Upper lobe of left lung (tissue), 6 donors: ENCODE measurements at regions not wholly inside any gene's neighbourhood (a gene's known extent, or its start where the extent isn't known, plus 50 kb on each side); places are given as distances from the start of the nearest gene placed in this dataset.
"Not testable (repeated sequence)": the region's sequence is repeated elsewhere in the genome, so short reads cannot be mapped to it uniquely, and the experiment has no call there.

Source experiments
- ATAC-seq, 2 donors: fragments of 200-7000 bp; cut with Tn5 transposase; one replicate each; pipeline ENCODE4 v1.9.1; 2022; ENCODE audit warnings: mild to moderate bottlenecking in 2 of 2, moderate library complexity in 2 of 2; ENCODE audit not compliant: low FRiP score in 2 of 2
- DNase-seq, 2 donors: peaks; one replicate each; pipeline ENCODE4 v3.0.0-alpha.2; 2019 to 2020
- H3K27ac ChIP-seq, 4 donors: fragments of 200-600 bp; sonication (generic); one replicate each; pipeline ENCODE4 v1.5.1; 2016 to 2019
- H3K27me3 ChIP-seq, 4 donors: fragments of 200-600 bp; sonication (generic); one replicate each; pipeline ENCODE4 v1.5.1; 2017 to 2019
- H3K36me3 ChIP-seq, 4 donors: fragments of 200-600 bp; sonication (generic); one replicate each; pipeline ENCODE4 v1.5.1; 2016 to 2019
- H3K4me1 ChIP-seq, 4 donors: fragments of 200-600 bp; sonication (generic); one replicate each; pipeline ENCODE4 v1.5.1; 2018 to 2019
- H3K4me3 ChIP-seq, 4 donors: fragments of 200-600 bp; sonication (generic); one replicate each; pipeline ENCODE4 v1.5.1; 2017 to 2019; ENCODE audit warnings: mild to moderate bottlenecking in 2 of 4, moderate library complexity in 1 of 4
- H3K9me3 ChIP-seq, 4 donors: fragments of 200-600 bp; sonication (generic); one replicate each; pipeline ENCODE4 v1.5.1; 2018 to 2019
- EP300 ChIP-seq, 4 donors: sonication (generic); formaldehyde crosslinking; IDR thresholded peaks; one replicate each; pipeline ENCODE4 v1.5.1; 2017; ENCODE audit warnings: antibody characterized with exemption in 4 of 4, control low read depth in 2 of 4
- POLR2A ChIP-seq, 4 donors: fragments of 450-650 bp; IDR thresholded peaks; one replicate each; pipeline ENCODE4 v1.5.1; 2016 to 2017; ENCODE audit warnings: antibody characterized with exemption in 4 of 4, mild to moderate bottlenecking in 2 of 4
- POLR2AphosphoS5 ChIP-seq, 2 donors: sonication (generic); formaldehyde crosslinking; IDR thresholded peaks; one replicate each; pipeline ENCODE4 v1.5.1; 2017; ENCODE audit warnings: antibody characterized with exemption in 2 of 2
- WGBS, 2 donors: methylation state at CpG; one replicate each; pipeline ENCODE4 v1.1.5; 2017 to 2018; 5-methylcytosine and 5-hydroxymethylcytosine counted together
- TF ChIP-seq, protein P1 (sequence below), 6 experiments: fragments of 450-650 bp in 4 of 6; fragments of 200-600 bp in 2 of 6; sonication (generic) in 2 of 6; IDR thresholded peaks; one replicate each; pipeline ENCODE4 v1.5.1; 2016 to 2019; ENCODE audit warnings: antibody characterized with exemption in 6 of 6
- donor health status: DM: no; HTN: no; CAD: no; lungs with moderate emphysema.
- donor health status: DM: no; HTN: yes; CAD: no; lungs with severe emphysema.

DNA sequence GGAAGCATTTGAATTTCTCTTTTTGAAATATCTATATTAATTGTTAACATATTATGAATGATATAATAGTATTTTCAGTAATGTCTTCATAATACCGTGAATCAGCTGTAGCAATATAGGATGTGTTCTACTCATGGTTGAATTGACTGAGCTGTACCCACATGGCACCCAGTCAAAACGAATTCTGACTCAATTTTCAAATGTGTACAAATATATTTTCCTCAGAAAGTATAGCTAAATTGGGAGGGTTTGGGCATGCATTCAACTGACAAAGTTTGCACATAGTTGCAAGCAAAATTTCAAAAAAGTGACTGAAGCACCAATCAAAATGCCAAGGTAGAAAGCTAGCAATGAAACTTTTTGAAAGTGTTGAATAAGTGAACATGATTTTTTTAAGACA, 188.9 kb downstream of the NAF1 start:
- WGBS, 2 donors: 62 to 63% methylated on average over 2 of the region's 2 CpGs
- Histone ChIP-seq H3K27ac (no peak overlapping the region), H3K27me3 (no peaks in the 10 kb centered on the region), H3K4me1 (no peaks in the 10 kb centered on the region), H3K4me3 (no peak overlapping the region), H3K9me3 (no peaks in the 10 kb centered on the region), H3K36me3 (no peaks in the 10 kb centered on the region)
- DNase-seq (no peak), ATAC-seq (no peak)
- TF ChIP-seq, protein P1, sequence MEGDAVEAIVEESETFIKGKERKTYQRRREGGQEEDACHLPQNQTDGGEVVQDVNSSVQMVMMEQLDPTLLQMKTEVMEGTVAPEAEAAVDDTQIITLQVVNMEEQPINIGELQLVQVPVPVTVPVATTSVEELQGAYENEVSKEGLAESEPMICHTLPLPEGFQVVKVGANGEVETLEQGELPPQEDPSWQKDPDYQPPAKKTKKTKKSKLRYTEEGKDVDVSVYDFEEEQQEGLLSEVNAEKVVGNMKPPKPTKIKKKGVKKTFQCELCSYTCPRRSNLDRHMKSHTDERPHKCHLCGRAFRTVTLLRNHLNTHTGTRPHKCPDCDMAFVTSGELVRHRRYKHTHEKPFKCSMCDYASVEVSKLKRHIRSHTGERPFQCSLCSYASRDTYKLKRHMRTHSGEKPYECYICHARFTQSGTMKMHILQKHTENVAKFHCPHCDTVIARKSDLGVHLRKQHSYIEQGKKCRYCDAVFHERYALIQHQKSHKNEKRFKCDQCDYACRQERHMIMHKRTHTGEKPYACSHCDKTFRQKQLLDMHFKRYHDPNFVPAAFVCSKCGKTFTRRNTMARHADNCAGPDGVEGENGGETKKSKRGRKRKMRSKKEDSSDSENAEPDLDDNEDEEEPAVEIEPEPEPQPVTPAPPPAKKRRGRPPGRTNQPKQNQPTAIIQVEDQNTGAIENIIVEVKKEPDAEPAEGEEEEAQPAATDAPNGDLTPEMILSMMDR (IDR thresholded peaks at IDR 0.05): no peak
- TF ChIP-seq POLR2AphosphoS5 (IDR thresholded peaks at IDR 0.05) (no peak), POLR2A (IDR thresholded peaks at IDR 0.05) (no peak), EP300 (IDR thresholded peaks at IDR 0.05) (no peak)

DNA sequence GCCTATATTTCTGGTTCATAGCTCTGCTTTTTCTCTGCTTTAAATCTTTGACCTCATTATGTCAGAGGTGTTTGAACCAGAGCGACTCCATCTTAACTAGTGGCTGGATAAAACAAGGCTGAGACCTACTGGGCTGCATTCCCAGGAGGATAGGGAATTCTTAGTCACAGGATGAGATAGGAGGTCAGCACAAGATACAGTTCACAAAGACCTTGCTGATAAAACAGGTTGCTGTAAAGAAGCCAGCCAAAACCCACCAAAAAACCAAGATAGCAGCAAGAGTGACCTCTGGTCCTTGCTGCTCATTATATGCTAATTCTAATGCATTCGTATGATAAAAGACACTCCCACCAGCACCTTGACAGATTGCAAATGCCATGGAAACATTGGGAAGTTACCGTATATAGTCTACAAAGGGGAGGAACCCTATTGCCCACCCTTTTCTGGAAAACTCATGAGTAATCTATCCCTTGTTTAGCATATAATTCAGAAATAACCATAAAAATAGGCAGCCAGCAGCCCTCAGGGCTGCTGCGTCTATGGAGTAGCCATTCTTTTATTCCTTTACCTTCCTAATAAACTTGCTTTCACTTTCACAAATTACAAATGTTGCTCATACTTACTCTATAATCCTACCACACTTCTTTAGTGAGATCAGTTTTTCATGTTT, 193.9 kb downstream of the NAF1 start:
- no peak for DNase-seq
- TF ChIP-seq POLR2A (IDR thresholded peaks at IDR 0.05): no peak
- TF ChIP-seq, protein P1 (IDR thresholded peaks at IDR 0.05): no peak
- TF ChIP-seq POLR2AphosphoS5 (IDR thresholded peaks at IDR 0.05): no peak
- no peak for TF ChIP-seq EP300 (IDR thresholded peaks at IDR 0.05)
- H3K4me3 ChIP-seq: no peak overlapping the region
- ATAC-seq: no peak
- H3K9me3 ChIP-seq: no peaks in the 10 kb centered on the region
- 81 to 87% methylated on average over 4 of the region's 4 CpGs for WGBS, 2 donors
- no peak overlapping the region for H3K27ac ChIP-seq
- no peaks in the 10 kb centered on the region for H3K4me1 ChIP-seq
- H3K27me3 ChIP-seq: no peaks in the 10 kb centered on the region
- H3K36me3 ChIP-seq: no peaks in the 10 kb centered on the region

- Histone ChIP-seq H3K36me3 (no peaks in the 10 kb centered on the region), H3K27me3 (no peaks in the 10 kb centered on the region), H3K27ac (no peak overlapping the region), H3K4me1 (no peaks in the 10 kb centered on the region), H3K9me3 (no peaks in the 10 kb centered on the region), H3K4me3 (no peak overlapping the region)
- WGBS, 2 donors: 78% methylated on average over 8 of the region's 8 CpGs; no CpG with 5 or more reads in 1 of the 2 donors
- no peak for TF ChIP-seq POLR2A (IDR thresholded peaks at IDR 0.05)
- no peak for TF ChIP-seq EP300 (IDR thresholded peaks at IDR 0.05)
- no peak for TF ChIP-seq POLR2AphosphoS5 (IDR thresholded peaks at IDR 0.05)
- TF ChIP-seq, protein P1 (IDR thresholded peaks at IDR 0.05): no peak
- no peak for DNase-seq
- ATAC-seq: no peak
These were observed 197.5 kb downstream of the NAF1 start for GRCh38 chr4:162969194-162969593.

DNA sequence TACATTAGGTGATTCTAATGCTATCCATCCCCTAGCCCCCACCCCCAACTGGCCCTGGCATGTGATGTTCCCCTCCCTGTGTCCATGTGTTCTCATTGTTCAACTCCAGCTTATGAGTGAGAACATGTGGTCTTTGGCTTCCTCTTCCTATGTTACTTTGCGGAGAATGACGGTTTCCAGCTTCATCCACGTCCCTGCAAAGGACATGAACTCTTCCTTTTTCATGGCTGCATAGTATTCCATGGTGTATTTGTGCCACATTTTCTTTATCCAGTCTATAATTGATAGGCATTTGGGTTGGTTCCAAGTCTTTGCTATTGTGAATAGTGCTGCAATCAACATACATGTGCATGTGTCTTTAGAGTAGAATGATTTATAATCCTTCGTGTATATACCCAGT, 200.7 kb downstream of the NAF1 start:
- H3K27me3 ChIP-seq, DNase-seq, ATAC-seq, H3K36me3 ChIP-seq, H3K4me1 ChIP-seq, H3K4me3 ChIP-seq, H3K9me3 ChIP-seq, H3K27ac ChIP-seq: not testable (repeated sequence)
- WGBS, 2 donors: 79 to 84% methylated on average over 4 of the region's 4 CpGs

DNA sequence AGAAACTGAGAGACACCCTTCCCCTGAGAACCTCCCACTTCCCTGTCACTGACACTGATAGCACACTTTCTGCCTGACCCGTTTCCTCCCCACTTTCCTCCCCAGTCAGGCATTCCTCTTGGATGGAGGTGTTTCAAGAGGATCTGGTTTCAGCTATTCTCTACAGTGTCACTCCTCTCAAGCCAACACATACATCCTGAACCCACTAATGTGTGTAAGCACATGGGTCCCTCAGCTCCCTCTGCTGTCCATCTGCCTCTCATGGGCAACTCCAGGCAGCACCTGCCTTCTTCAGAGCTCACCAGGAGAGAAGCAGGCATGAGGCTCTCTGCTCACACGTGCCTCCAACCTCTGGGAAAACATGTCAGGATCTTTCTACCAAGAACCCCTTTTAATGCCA, 207.6 kb downstream of the NAF1 start:
- DNase-seq (no peak), ATAC-seq (peak in 1 of 2 donors; percentile 53)
- Histone ChIP-seq H3K36me3 (no peaks in the 10 kb centered on the region), H3K4me1 (no peaks in the 10 kb centered on the region), H3K27me3 (no peaks in the 10 kb centered on the region), H3K4me3 (no peak overlapping the region), H3K9me3 (no peaks in the 10 kb centered on the region), H3K27ac (no peak overlapping the region)
- WGBS, 2 donors: 27 to 49% methylated on average over 1 to 2 of the region's 2 CpGs
- TF ChIP-seq POLR2A (IDR thresholded peaks at IDR 0.05) (no peak), EP300 (IDR thresholded peaks at IDR 0.05) (no peak)

DNA sequence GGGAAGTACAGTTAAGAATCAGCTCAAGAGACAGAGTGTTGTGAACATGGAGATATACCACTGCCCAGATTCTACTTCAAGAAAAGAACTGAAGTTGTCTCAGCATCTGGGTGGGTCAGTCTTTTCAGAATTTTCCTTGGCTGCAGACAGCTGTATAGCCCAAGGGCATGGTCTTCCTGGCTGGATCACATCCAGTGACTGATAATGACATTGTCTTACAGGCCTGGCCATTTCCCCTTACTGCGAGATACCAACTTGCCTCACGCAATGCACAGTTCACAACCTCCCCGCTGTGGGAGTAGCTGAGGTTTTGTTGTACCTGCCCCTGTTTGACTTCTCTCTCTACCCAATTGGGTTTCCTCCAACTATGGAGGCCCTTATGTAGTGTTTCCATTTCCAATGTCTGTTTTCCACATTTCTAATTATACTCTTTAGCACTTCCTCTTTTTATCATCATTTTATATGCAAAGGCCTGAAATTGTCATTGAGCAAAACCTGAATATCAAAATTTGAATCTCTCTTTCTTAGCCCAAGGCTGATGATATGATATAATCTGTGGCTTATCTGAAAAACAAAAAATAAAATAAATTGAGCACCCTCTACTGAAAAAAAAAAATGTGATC, 209.1 kb downstream of the NAF1 start:
- 75 to 84% methylated on average over 3 of the region's 3 CpGs for WGBS, 2 donors
- Histone ChIP-seq H3K27me3 (no peaks in the 10 kb centered on the region), H3K4me1 (no peaks in the 10 kb centered on the region), H3K9me3 (no peaks in the 10 kb centered on the region), H3K36me3 (no peaks in the 10 kb centered on the region), H3K4me3 (no peak overlapping the region), H3K27ac (no peak overlapping the region)
- TF ChIP-seq POLR2A (IDR thresholded peaks at IDR 0.05) (no peak), EP300 (IDR thresholded peaks at IDR 0.05) (no peak), POLR2AphosphoS5 (IDR thresholded peaks at IDR 0.05) (no peak)
- TF ChIP-seq, protein P1 (IDR thresholded peaks at IDR 0.05): no peak
- ATAC-seq (no peak), DNase-seq (no peak)
